Cardiac muscle cell (in vitro differentiated cells and primary cell): ENCODE measurements at regions not wholly inside any gene's neighbourhood (a gene's known extent, or its start where the extent isn't known, plus 50 kb on each side); places are given as distances from the start of the nearest gene placed in this dataset.
A peak's percentile ranks its signal among the peaks of the same experiment; 100 is the strongest.

Experiments used
- DNase-seq, 2 donors: peaks; one replicate each; pipeline versions ENCODE4 v3.0.0 to v3.0.0-alpha.2; 2010 to 2017; ENCODE audit warnings: low read depth in 1 of 2, low spot score in 1 of 2
- H3K27ac ChIP-seq: fragments of 200-600 bp; sonication (generic); 2 replicates; pipeline ENCODE4 v1.5.1; 2016
- H3K27me3 ChIP-seq: fragments of 200-600 bp; sonication (generic); 2 replicates; pipeline ENCODE4 v1.6.0; 2016; ENCODE audit warnings: control low read depth
- H3K36me3 ChIP-seq: fragments of 200-600 bp; sonication (generic); 2 replicates; pipeline ENCODE4 v1.5.1; 2016; ENCODE audit warnings: control low read depth
- H3K4me1 ChIP-seq: fragments of 200-600 bp; sonication (generic); 2 replicates; pipeline ENCODE4 v1.8.1; 2017; ENCODE audit warnings: low read depth, mild to moderate bottlenecking, mixed run types
- H3K4me3 ChIP-seq: fragments of 200-600 bp; sonication (generic); 2 replicates; pipeline ENCODE4 v1.5.1; 2016; ENCODE audit warnings: mild to moderate bottlenecking
- H3K9me3 ChIP-seq: fragments of 200-600 bp; sonication (generic); 2 replicates; pipeline ENCODE4 v1.5.1; 2017; ENCODE audit warnings: low read depth, mild to moderate bottlenecking, control low read depth
- TF ChIP-seq, protein P1 (sequence below): IDR thresholded peaks from 2 replicates; pipeline ENCODE4 v1.5.1; 2012; ENCODE audit warnings: low read depth, mild to moderate bottlenecking, low read length

DNA sequence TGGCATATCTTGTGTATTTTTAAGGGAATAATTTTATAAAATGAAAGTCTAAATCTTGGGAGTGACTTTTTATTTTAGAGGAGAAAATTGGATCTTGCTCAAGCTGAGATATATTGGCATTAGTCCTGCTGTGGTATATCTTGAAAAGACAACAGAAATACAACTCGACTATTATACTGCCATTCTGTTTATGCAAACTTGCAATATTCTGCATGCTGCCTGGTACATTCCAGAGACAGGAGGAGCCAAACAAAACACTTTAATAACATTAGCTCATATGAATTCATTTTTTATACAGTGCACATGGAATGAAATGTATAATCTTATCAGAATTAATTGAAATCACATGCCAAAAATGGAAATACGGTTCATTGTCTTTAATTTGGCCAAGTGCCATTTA, 176.0 kb upstream of the NRIP1 start:
- Histone ChIP-seq H3K36me3 (no peaks in the 10 kb centered on the region), H3K27ac (no peak overlapping the region), H3K9me3 (no peaks in the 10 kb centered on the region), H3K4me1 (no peaks in the 10 kb centered on the region), H3K27me3 (no peaks in the 10 kb centered on the region), H3K4me3 (no peak overlapping the region)
- DNase-seq: peak in 1 of 2 donors; percentile 30
- TF ChIP-seq, protein P1, sequence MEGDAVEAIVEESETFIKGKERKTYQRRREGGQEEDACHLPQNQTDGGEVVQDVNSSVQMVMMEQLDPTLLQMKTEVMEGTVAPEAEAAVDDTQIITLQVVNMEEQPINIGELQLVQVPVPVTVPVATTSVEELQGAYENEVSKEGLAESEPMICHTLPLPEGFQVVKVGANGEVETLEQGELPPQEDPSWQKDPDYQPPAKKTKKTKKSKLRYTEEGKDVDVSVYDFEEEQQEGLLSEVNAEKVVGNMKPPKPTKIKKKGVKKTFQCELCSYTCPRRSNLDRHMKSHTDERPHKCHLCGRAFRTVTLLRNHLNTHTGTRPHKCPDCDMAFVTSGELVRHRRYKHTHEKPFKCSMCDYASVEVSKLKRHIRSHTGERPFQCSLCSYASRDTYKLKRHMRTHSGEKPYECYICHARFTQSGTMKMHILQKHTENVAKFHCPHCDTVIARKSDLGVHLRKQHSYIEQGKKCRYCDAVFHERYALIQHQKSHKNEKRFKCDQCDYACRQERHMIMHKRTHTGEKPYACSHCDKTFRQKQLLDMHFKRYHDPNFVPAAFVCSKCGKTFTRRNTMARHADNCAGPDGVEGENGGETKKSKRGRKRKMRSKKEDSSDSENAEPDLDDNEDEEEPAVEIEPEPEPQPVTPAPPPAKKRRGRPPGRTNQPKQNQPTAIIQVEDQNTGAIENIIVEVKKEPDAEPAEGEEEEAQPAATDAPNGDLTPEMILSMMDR: no peak

DNA sequence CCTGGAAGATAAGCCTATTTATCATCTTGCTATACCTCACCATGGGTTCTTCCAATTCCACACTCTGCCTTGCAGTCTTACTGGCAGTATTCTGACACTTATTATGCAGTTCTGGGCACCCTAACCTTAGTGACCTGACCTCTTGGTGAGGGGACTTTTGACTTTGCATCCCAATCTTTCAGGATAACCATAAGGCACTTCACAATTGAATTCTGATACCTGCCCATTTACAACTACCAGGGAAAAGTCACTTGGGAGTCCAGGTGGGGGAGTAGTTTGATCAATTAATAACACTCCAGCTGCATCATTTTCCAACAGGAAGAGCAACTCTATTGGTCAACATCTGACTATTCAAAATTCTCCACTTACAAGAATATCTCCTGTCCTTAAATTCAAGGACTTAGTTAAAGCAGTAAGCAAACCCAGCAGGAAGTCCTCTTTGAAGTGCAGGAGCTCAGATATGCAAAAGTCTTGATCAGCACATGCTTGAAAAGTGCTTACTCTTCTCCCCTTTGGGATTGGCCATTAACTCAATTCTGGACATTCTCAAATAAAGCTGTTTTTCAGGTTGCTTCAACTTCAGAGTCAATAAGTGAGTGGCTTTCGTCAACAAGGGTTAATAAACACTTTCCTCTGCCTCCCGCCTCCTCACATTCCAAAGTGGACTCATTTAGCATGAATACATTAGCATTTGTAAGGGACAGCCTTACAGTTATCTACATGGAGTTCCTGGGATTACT, 177.4 kb upstream of the NRIP1 start:
- no peaks in the 10 kb centered on the region for H3K4me1 ChIP-seq
- H3K9me3 ChIP-seq: no peaks in the 10 kb centered on the region
- H3K27me3 ChIP-seq: no peaks in the 10 kb centered on the region
- no peak overlapping the region for H3K27ac ChIP-seq
- H3K4me3 ChIP-seq: no peak overlapping the region
- no peak for DNase-seq
- TF ChIP-seq, protein P1: no peak
- H3K36me3 ChIP-seq: no peaks in the 10 kb centered on the region

DNA sequence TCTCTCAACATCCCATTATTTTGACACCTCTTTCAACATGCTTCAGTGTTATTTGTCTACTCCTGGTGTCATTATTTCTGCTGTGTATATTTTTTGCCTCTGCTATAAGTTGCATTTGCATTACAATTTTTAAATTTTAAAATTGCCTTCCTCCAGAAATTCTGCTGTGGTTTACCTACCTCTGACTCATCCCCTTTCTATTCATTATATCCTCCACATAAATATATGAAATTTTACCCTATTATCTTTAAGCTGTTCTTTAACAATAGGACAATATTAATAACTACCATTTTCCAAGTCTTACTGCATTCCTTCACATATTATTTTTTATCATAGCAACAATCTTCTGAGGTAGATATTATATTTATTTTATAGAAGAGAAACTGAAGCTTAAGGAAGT, 178.1 kb upstream of the NRIP1 start:
- Histone ChIP-seq H3K4me3 (no peak overlapping the region), H3K36me3 (no peaks in the 10 kb centered on the region), H3K27ac (no peak overlapping the region), H3K27me3 (no peaks in the 10 kb centered on the region), H3K4me1 (no peaks in the 10 kb centered on the region), H3K9me3 (no peaks in the 10 kb centered on the region)
- TF ChIP-seq, protein P1: no peak
- no peak for DNase-seq

DNA sequence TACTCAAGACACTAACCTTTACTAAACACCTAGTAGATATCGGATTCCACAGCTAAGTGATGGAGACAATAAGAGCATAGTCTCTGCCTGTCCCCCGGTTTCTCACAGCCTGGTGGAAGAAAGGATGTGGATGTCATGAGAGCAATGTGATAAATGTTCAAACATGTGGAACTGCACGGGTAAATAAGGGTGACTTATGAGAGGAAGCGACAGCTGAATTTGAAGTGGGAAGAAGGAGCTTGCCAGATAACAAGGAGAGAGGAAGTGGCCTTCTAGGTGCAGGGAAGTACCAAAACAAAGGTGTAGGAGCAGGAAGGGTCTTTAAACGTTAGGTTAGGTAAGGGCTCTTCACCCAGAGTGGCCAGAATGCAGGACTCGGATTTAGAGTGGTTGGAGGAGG, 178.6 kb upstream of the NRIP1 start:
- H3K27ac ChIP-seq: no peak overlapping the region
- H3K9me3 ChIP-seq: no peaks in the 10 kb centered on the region
- TF ChIP-seq, protein P1: no peak
- no peak for DNase-seq
- H3K4me1 ChIP-seq: no peaks in the 10 kb centered on the region
- H3K4me3 ChIP-seq: no peak overlapping the region
- no peaks in the 10 kb centered on the region for H3K36me3 ChIP-seq
- H3K27me3 ChIP-seq: no peaks in the 10 kb centered on the region

DNA sequence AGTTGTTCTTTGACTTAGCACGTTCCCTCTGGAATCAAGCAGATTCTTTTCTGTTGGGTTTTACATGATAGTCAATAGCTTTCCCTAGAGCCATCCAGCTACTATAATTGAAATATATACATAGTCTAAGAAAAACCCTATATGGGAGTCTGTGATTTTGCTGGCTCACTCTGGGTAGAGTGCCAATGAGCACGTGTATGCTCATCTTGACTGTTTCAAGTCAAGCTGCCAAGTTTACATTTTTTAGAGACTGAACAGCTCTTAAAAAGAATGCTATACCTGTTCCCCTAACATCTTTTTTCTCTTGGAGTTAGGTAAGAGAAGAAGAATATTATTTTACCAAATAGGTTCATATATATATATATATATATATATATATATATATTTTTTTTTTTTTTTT, 182.8 kb upstream of the NRIP1 start:
- no peaks in the 10 kb centered on the region for H3K27me3 ChIP-seq
- no peaks in the 10 kb centered on the region for H3K36me3 ChIP-seq
- H3K27ac ChIP-seq: no peak overlapping the region
- TF ChIP-seq, protein P1: no peak
- no peaks in the 10 kb centered on the region for H3K9me3 ChIP-seq
- no peak overlapping the region for H3K4me3 ChIP-seq
- DNase-seq: no peak
- no peaks in the 10 kb centered on the region for H3K4me1 ChIP-seq
